ENCODE measurements at regions not wholly inside any gene's neighbourhood (a gene's known extent, or its start where the extent isn't known, plus 50 kb on each side); places are given as distances from the start of the nearest gene placed in this dataset.

- Mint-ChIP-seq H3K4me1 (ENCODE audit: low read depth) (peaks cover 6% of the 10 kb centered on the region), H3K4me3 (no peak overlapping the region), H3K27ac (no peak overlapping the region), H3K27me3 (ENCODE audit: insufficient read depth) (peaks cover 9% of the 10 kb centered on the region; the same call in 1 of the 2 replicates), H3K36me3 (ENCODE audit: low read depth) (peaks cover 24% of the 10 kb centered on the region), H3K9me3 (peaks cover 26% of the 10 kb centered on the region)
- DNase-seq: no peak
- no peak for TF ChIP-seq CTCF (IDR thresholded peaks at IDR 0.05)
Measured at GRCh38 chr11:128311742-128312719, 275.3 kb downstream of the ETS1 start.

- Mint-ChIP-seq H3K9me3 (peaks cover 21% of the 10 kb centered on the region), H3K4me1 (ENCODE audit: low read depth) (peaks cover 6% of the 10 kb centered on the region), H3K27me3 (ENCODE audit: insufficient read depth) (peaks cover 9% of the 10 kb centered on the region; the same call in 1 of the 2 replicates), H3K4me3 (no peak overlapping the region), H3K27ac (no peak overlapping the region), H3K36me3 (ENCODE audit: low read depth) (peaks cover 16% of the 10 kb centered on the region)
- no peak for DNase-seq
- no peak for TF ChIP-seq CTCF (IDR thresholded peaks at IDR 0.05)
Measured at GRCh38 chr11:128310676-128311445, 276.5 kb downstream of the ETS1 start.

- Mint-ChIP-seq H3K9me3 (peaks cover 12% of the 10 kb centered on the region), H3K27me3 (ENCODE audit: insufficient read depth) (peaks cover 9% of the 10 kb centered on the region; the same call in 1 of the 2 replicates), H3K4me1 (ENCODE audit: low read depth) (peaks cover 6% of the 10 kb centered on the region), H3K27ac (no peak overlapping the region), H3K4me3 (no peak overlapping the region), H3K36me3 (ENCODE audit: low read depth) (peaks cover 8% of the 10 kb centered on the region)
- no peak for TF ChIP-seq CTCF (IDR thresholded peaks at IDR 0.05)
- DNase-seq: no peak
Measured at GRCh38 chr11:128310005-128310404, 277.4 kb downstream of the ETS1 start.

GRCh38 chr11:128308794-128309193 is 278.6 kb downstream of the ETS1 start:
- Mint-ChIP-seq H3K4me3 (no peak overlapping the region), H3K27ac (no peak overlapping the region), H3K36me3 (ENCODE audit: low read depth) (no peaks in the 10 kb centered on the region), H3K27me3 (ENCODE audit: insufficient read depth) (0 out of 2 replicates have a peak, but pooled peaks cover 5% of the 10 kb centered on the region), H3K4me1 (ENCODE audit: low read depth) (peaks cover 6% of the 10 kb centered on the region), H3K9me3 (peaks cover under 1% of the 10 kb centered on the region; the same call in 1 of the 2 replicates)
- TF ChIP-seq CTCF (IDR thresholded peaks at IDR 0.05): no peak
- no peak for DNase-seq

GRCh38 chr11:128305588-128305987 is 281.8 kb downstream of the ETS1 start:
- no peak overlapping the region for H3K27ac Mint-ChIP-seq
- no peaks in the 10 kb centered on the region for H3K36me3 Mint-ChIP-seq (ENCODE audit: low read depth)
- TF ChIP-seq CTCF (IDR thresholded peaks at IDR 0.05): no peak
- H3K27me3 Mint-ChIP-seq (ENCODE audit: insufficient read depth): 0 out of 2 replicates have a peak, but pooled peaks cover 5% of the 10 kb centered on the region
- DNase-seq: no peak
- H3K9me3 Mint-ChIP-seq: no peaks in the 10 kb centered on the region
- no peak overlapping the region for H3K4me3 Mint-ChIP-seq
- H3K4me1 Mint-ChIP-seq (ENCODE audit: low read depth): peaks cover under 1% of the 10 kb centered on the region; the same call in 1 of the 2 replicates
